SK-N-DZ (cell line): ENCODE measurements at regions not wholly inside any gene's neighbourhood (a gene's known extent, or its start where the extent isn't known, plus 50 kb on each side); places are given as distances from the start of the nearest gene placed in this dataset.
A peak's percentile ranks its signal among the peaks of the same experiment; 100 is the strongest.

Experiments
- DNase-seq: peaks from one replicate; pipeline ENCODE4 v3.0.0-alpha.2; 2015; ENCODE audit warnings: low spot score

DNA sequence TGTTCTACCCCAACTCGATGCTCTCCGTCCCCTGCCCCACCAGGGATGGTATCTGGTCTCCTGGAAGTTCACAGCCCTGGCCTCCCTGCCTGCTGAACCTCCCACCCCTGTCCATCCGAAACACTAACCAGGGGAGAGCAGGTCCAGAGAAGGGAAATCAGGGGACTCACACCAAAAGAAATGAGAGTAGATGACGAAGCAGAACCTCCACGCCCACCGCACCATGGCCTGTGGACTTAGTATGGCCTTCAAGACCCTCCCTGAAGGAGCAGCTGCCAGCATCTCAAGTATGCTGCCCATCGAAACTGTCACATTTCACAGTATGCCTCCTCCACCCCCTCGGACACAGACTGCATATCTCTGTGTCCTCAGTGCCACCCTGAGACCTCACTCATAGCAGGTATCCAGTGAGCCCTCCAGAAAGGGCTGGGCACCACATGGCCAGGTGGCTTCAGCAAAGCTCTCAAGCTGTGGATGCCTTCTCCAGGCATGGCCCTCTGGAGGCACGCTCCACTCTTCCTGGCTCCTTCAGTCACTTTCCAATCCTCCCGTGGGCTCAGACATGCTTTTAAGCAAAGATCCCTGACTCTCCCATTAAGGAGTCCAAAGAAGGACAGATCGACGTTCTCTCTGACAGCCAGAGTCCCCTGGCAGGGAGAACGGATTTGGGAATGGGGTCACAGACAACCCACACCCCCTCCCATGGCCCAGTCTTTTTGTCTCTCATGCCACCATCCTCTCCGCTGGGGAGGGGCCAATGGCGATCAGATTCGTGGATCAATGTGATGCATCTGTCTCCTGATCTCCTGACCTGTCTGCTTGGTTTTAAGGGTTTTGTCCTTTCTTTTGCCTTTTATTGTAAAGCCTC is 158.4 kb downstream of the ANKRD60 start:
- DNase-seq, result no peak

DNA sequence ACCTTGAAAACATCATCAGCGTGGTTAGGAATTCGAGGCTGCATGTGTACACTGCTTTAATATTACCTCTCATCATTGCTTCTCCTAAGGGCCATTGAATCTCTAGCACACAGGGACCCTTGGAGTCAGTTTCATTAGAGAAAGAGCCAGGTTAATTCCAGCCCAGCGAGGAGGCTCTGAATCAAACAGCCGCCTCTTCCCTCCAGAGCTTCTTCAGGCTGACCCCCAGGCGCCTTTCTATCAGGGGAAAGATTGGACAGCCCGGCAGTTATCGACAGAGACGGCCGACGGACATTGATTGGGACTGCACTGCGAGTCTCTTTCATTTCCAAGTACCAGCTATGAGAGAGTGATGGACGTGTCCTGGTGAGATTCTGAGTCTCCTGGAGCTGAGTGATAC is 159.2 kb downstream of the ANKRD60 start:
- no peak for DNase-seq

- DNase-seq, result no peak
These were observed 162.7 kb downstream of the ANKRD60 start for GRCh38 chr20:58065508-58066361.

- no peak for DNase-seq
These were observed 163.9 kb downstream of the ANKRD60 start for GRCh38 chr20:58064411-58065010.

GRCh38 chr20:58059260-58059544 is 169.3 kb downstream of the ANKRD60 start:
- DNase-seq, result no peak

DNA sequence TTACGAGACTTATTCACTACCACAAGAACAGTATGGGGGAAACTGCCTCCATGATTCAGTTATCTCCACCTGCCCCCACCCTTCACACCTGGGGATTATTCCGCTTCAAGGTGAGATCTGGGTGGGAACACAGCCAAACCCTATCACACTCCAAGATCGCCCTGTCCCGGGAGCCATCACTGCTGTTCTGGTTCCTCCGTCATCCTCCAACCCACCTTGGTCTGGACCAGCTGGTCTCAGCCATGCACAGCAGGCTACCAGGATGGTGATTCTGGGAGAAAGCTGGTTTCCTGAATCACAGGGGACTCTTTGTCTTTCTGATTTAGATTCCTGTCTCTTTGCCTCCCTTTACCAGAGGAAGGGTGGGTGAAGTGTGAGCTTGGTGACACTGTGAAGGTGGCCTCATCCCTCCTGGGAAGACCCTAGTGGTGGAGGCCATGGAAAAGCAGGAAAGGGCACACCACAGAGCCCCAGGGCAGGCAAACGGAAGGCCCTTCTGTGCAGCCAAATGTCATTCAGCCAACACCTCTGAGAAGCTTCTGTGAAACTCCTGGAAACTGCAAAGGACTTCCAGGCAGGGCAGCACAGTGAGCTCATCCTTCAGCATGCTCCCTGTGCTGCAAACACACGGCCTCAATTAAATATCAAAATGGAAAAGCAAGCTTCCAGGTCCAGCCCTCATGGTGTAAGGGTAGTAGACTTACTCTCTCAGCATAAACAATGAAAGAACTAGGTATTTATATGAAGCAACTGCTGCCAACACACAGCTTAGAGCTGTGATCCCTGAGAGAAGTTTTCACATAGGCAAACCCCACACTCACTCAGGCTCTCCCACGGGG is 169.8 kb downstream of the ANKRD60 start:
- DNase-seq, result no peak

- no peak for DNase-seq
These were observed 171.3 kb downstream of the ANKRD60 start for GRCh38 chr20:58056921-58057686.

DNA sequence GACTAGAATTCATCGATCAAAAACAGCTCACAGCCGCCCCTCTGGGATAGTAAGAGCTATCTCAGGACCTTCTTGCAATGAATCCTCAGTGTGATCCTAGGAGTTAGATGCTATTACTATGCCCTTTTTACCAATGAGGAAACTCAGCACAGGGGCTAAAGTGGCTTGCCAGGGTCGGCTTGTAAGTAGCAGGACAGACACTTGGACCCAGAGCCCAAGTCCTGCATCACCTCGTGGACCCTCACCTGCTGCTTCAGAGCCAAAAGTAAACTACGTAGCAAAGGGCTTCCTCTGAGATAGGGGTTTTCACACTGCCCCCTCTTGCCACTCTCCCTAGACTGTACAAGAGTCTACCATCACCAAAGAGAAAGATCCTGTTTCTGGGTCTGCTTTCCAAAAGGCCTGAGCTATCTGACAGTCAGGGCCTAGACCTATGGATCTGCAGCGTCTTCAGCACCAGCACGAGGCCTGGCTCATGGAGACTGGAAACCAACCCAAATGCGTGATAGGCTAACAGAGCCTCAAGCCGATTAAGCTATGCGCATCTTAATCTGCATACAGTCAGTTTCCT is 172.3 kb downstream of the ANKRD60 start:
- DNase-seq, result no peak

- no peak for DNase-seq
These were observed 173.6 kb downstream of the ANKRD60 start for GRCh38 chr20:58054780-58055373.

DNA sequence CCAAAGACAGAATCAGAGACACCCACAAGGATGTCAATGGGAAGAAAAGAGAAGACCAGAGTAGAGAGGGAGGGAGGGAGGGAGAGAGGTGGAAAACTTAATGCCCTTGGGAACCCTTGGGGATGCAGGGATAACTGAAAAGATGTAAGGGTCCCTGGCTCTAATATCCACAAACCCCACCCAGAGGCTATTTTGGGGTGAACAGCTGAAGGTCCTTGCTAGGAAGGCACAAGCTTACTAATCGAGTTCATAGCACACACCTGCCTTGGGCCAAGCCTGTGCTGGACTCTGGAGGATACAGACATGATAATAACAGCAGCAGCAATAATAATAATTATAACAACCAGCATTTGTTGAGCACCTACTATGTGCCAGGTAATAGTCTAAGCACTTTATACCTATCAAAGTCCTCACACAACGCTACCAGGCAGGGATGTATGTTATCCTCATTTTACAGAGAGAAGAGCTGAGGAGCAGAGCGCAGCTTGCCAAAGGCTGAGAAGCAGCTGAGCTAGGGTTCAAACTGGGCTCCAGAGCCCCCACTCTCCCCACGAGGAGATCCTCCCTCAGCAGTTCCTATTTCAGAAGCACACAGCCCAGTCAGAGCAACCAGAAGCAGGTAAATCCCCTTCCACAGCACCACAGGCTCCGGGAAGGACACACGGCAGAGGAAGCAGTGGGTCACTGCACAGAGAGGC is 174.2 kb downstream of the ANKRD60 start:
- no peak for DNase-seq

DNA sequence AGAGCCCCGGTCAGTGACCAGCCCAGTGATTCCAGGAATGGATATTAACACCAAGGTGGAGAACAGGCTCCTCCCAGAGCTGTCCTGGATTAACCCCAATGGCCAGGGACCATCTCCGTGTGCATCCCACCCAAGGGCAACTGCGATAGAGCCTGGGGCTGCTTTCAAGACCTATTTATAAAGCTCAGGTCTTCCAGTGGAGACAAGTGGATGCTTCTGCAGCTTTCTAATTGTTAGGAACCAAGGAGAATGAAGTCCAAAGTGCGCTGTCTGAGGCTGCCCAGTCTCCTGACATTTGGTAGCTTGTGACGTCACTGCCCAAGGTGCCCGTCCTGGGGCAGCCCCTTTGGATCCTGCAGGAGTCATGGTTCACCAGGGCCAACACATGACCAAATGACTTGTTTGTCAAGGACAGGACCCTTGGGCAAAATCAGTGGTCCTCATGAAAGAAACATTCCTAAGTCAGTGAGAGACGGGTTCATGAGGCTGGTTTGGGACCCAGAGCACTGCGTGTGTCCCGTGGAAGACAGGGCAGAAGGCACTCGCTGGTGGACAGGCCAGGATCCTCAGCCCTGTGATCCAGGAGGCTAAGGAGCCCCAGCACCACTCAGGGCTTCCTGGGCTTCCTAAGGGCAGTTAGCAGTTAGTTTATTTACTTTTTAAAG is 174.9 kb downstream of the ANKRD60 start:
- DNase-seq, result no peak

GRCh38 chr20:58051367-58051766 is 177.1 kb downstream of the ANKRD60 start:
- DNase-seq, result no peak

DNA sequence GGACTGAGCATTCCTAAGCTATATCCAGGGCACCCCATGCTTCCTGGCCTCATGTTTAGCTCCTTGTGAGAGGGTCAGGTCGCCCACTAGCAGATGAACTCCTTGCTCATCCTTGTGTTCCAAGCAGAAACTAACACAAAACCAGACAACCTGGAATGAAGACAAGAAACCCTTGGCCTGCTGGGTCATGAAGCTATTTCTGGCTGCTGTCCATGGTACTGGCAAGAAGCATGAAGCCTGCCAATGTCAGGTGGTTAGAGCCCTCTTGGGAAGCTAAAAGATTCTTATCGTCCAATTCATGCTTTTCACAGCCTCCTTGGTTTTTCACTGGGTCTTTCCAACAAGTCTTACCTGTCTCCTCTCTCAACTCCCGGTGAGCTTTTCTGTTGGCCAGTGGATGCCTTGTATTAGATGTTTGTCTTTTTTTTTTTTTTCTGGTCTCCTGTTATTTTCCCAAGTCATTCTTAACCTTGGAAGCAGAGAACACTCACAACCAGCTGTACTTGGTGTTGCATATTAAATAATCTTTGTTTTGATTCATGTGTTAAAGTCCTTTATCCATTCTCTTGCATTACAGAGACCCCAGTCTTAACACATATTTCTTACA is 180.3 kb downstream of the ANKRD60 start:
- peak; percentile 22 for DNase-seq

- no peak for DNase-seq
These were observed 182.1 kb downstream of the ANKRD60 start for GRCh38 chr20:58046311-58046710.

DNA sequence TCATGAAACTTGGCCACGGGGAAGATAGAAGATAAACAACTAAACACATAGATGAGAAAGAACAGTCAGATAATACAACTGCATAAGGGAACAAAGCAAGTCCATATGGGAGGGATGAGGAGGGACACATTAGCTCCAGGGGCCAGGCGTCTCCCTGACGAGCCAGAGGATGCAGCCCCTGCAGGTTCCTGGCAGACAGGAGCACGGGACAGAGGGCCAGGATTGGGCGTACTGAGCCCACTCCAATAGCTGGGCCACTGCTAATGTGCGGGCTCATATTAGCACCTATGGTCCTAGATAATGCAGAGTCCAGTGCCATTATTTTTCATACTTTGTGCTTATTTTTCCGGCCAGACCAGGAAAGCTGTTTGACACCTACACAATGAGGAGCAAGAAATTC is 182.9 kb downstream of the ANKRD60 start:
- DNase-seq, result no peak

DNA sequence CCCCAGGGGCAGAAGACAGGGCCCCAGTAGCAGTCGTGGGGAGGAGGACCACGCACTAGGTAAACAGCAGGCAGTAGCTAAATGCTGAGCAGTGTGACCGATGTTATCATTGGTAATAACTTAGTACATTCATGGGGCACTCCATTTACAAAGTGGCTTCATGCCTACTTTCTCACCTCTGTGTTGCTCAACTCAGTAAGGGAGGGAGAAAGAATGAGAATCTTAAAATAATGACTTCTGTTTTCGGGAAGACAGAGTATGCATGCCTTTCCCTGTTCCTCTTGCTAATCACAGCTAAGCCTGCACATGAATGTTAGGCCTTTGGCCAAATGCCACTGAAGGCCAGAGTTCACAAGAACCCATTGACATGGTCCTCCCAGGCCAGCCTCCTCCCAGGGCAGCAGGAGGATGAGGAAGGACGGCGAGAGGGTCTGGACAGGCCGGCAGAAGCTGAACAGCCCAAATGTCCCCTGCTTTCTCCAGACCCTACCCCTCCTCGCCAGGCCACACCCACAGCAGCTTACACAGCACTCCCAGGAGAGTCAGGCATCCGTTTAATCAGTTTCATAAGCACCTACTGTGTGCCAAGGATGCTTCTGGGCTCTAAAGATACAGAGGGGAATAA is 183.4 kb downstream of the ANKRD60 start:
- no peak for DNase-seq

DNA sequence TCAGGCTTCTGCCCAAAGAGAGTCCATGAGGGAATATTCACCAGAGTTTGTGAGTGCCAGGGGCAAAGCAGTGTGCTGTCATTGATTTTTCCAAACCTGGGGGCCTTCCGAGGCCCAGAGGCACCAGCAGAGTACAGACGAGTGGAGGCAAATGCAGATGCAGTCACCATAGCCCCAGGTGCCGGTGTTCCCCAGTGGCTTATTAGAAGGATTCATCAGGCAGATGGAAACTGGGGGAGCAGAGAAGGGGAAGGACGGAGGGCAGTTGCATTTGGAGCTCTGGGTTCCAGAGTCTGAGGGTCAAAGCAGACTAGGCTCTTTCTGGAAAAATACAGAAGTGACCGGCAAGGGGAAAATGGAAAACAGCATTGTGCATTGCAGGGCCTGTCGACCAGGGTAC is 184.2 kb downstream of the ANKRD60 start:
- DNase-seq, result no peak
